ENCODE measurements at regions not wholly inside any gene's neighbourhood (a gene's known extent, or its start where the extent isn't known, plus 50 kb on each side); places are given as distances from the start of the nearest gene placed in this dataset.

DNA sequence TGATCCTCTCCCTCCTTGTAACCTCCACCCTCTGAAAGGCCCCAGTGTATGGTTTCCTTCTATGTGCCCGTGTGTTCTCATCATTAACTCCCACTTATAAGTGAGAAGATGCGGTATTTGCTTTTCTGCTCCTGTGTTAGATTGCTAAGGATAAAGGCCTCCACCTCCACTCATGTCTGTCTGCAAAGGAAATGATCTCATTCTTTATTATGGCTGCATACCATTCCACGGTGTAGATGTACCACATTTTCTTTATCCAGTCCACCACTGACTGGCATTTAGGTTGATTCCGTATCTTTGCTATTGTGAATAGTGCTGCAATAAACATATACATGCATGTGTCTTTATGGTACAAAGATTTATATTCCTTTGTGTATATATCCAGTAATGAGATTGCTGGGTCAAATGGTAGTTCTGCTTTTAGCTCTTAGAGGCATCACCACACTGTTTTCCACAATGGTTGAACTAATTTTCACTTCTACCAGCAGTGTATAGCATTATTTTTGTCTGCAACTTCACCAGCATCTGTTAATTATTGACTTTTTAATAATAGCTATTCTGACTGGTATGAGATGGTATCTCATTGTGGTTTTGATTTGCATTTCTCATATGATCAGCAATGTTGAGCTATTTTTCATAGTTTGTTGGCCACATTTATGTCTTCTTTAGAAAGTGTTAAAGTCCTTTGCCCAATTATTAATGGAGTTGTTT, 1030.9 kb downstream of the FSTL5 start:
- no peak for DNase-seq (ENCODE audit: low spot score)

DNA sequence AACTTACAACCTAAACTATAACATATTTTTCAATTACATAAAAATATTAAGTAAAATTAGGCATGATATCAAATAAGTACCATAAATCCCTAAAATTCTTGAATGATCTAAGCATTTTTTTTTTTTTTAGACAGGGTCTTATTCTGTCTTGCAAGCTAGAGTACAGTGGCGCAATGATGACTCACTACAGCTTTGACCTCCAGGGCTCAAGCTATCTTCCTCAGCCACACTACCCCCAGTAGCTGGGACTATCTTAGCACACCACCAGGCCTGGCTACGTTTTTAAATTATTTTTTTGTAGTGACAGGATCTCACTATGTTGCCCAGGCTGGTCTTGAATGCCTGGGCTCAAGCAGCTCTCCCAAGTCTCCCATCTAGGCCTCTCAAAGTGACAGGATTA, 1042.3 kb downstream of the FSTL5 start:
- DNase-seq (ENCODE audit: low spot score) = no peak

DNA sequence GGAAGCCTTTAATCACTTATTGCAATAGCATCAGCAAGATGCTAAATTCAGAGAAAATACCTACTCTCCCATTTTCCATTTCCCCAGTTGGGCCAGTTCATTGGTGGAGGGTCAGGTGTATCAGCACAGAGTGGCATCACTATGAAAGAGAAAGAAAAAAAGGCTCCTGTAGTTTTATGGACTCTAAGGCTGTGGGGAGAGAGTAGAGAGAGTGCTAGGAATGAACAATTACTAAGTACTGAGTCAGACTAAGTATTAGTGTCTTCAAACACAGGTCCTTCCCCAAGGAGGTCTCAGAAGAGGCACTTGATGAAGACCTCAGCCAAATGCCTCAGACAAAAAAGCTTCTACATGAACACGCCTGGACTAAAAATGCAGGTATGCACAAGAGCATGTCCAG, 1061.9 kb downstream of the FSTL5 start:
- DNase-seq (ENCODE audit: low spot score) = no peak

DNA sequence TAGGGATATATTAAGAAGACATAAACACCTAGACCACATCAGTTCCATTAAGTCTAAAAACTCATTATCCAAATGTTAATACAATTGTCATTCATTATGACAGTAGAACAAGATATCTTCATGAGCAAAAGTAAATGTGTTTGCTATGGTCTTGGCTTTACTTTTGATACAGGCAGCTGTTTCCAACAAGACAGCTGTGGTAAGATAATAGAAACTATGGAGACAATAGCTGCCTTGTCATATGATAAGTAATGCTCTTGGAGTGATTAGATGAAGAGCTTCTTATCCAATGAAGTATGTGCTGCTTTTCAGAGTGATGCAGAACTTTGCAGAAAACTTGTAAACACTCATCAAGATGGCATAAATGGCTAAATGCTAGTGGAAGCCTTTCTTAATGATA, 1066.0 kb downstream of the FSTL5 start:
- DNase-seq (ENCODE audit: low spot score) = no peak

DNA sequence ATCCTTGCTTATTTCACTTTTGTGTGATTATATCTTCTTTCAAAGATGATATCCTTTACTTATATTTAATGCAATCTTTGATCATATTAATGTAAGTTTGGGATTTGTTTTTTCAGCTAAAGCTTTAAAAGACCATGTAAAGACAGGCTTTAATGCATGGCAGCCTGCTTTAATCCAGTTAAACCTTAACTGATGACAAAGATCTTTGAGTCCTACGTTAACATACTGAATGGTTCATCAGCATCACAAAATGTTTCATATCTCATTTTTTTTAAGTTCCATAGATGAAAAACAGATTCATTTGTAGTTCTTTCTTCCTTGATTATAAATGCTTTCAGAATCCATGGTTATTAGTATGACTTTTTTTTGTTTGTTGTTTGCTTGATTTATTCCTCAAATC, 1102.8 kb downstream of the FSTL5 start:
- DNase-seq (ENCODE audit: low spot score) = no peak

Data from umbilical cord (tissue), 1 donor.